Spleen (tissue), 11 donors: ENCODE measurements at regions not wholly inside any gene's neighbourhood (a gene's known extent, or its start where the extent isn't known, plus 50 kb on each side); places are given as distances from the start of the nearest gene placed in this dataset.

Source experiments
- DNase-seq: peaks from one replicate; pipeline ENCODE4 v3.0.0-alpha.2; 2020
- H3K27ac ChIP-seq, 8 donors: fragments of 200-600 bp; sonication (generic) in 7 of 8; 1 replicate in 4 of 8; 2 replicates in 4 of 8; pipeline versions ENCODE4 v1.5.0 to v1.8.0; 2016 to 2021; ENCODE audit warnings: inconsistent platforms in 4 of 8, mild to moderate bottlenecking in 4 of 8, moderate library complexity in 1 of 8
- H3K27me3 ChIP-seq, 7 donors: fragments of 200-600 bp; sonication (generic) in 6 of 7; replicated peaks in 1 of 7; 1 replicate in 4 of 7; 2 replicates in 3 of 7; pipeline versions ENCODE4 v1.5.0 to v1.8.0; 2016 to 2021; ENCODE audit warnings: inconsistent platforms in 3 of 7, mild to moderate bottlenecking in 1 of 7
- H3K36me3 ChIP-seq, 6 donors: fragments of 200-600 bp; sonication (generic) in 5 of 6; 1 replicate in 4 of 6; 2 replicates in 2 of 6; pipeline versions ENCODE4 v1.5.0 to v1.8.0; 2016 to 2021; ENCODE audit warnings: inconsistent platforms in 2 of 6
- H3K4me1 ChIP-seq, 6 donors: fragments of 200-600 bp; sonication (generic) in 5 of 6; 1 replicate in 3 of 6; 2 replicates in 3 of 6; pipeline versions ENCODE4 v1.5.0 to v1.8.0; 2016 to 2021; ENCODE audit warnings: inconsistent platforms in 3 of 6
- H3K4me3 ChIP-seq, 8 donors: fragments of 200-600 bp; sonication (generic) in 7 of 8; 1 replicate in 4 of 8; 2 replicates in 4 of 8; pipeline versions ENCODE4 v1.5.0 to v1.8.0; 2016 to 2021; ENCODE audit warnings: inconsistent platforms in 4 of 8, mild to moderate bottlenecking in 4 of 8, moderate library complexity in 2 of 8
- H3K9me3 ChIP-seq, 8 donors: fragments of 200-600 bp; sonication (generic) in 7 of 8; 1 replicate in 4 of 8; 2 replicates in 4 of 8; pipeline versions ENCODE4 v1.5.0 to v1.8.0; 2016 to 2021; ENCODE audit warnings: inconsistent platforms in 4 of 8
- CTCF ChIP-seq, 11 experiments: fragments of 200-600 bp in 7 of 11; fragments of 450-650 bp in 4 of 11; sonication (generic) in 4 of 11; IDR thresholded peaks in 8 of 11; conservative IDR thresholded peaks in 3 of 11; 1 replicate in 7 of 11; 2 replicates in 4 of 11; pipeline versions ENCODE4 v1.4.0 to v1.8.0; 2016 to 2021; ENCODE audit warnings: antibody characterized with exemption in 11 of 11, inconsistent platforms in 4 of 11, mild to moderate bottlenecking in 1 of 11
- POLR2A ChIP-seq, 3 donors: fragments of 450-650 bp; IDR thresholded peaks; one replicate each; pipeline ENCODE4 v1.5.1; 2017; ENCODE audit warnings: antibody characterized with exemption in 3 of 3, mild to moderate bottlenecking in 1 of 3
- POLR2AphosphoS5 ChIP-seq, 3 donors: sonication (generic); formaldehyde crosslinking; IDR thresholded peaks; one replicate each; pipeline ENCODE4 v1.5.1; 2017; ENCODE audit warnings: antibody characterized with exemption in 3 of 3
- WGBS, 5 donors: extraction: QIAGEN DNeasy Blood & Tissue Kit in 3 of 5; methylation state at CpG; one replicate each; pipeline versions ENCODE4 v1.1.5 to v1.1.7; 2013 to 2018; 5-methylcytosine and 5-hydroxymethylcytosine counted together
- intact Hi-C: fragments of 100-400 bp; cut with DNase I; formaldehyde crosslinking; loops from one replicate; pipeline ENCODE4 v1.15.0; 2023; ENCODE audit warnings: low total_unique reads
- donor health status: healthy with polysubstance abuse.
- donor health status: DM: no; HTN: no; CAD: no; lungs with moderate emphysema.
- donor health status: DM: no; HTN: no; CAD: no.
- donor health status: Bipolar disorder and iron deficiency.
- donor health status: healthy.
- donor health status: DM: no; HTN: no; CAD: no.
- donor health status: DM: yes; HTN: yes; CAD: no.

DNA sequence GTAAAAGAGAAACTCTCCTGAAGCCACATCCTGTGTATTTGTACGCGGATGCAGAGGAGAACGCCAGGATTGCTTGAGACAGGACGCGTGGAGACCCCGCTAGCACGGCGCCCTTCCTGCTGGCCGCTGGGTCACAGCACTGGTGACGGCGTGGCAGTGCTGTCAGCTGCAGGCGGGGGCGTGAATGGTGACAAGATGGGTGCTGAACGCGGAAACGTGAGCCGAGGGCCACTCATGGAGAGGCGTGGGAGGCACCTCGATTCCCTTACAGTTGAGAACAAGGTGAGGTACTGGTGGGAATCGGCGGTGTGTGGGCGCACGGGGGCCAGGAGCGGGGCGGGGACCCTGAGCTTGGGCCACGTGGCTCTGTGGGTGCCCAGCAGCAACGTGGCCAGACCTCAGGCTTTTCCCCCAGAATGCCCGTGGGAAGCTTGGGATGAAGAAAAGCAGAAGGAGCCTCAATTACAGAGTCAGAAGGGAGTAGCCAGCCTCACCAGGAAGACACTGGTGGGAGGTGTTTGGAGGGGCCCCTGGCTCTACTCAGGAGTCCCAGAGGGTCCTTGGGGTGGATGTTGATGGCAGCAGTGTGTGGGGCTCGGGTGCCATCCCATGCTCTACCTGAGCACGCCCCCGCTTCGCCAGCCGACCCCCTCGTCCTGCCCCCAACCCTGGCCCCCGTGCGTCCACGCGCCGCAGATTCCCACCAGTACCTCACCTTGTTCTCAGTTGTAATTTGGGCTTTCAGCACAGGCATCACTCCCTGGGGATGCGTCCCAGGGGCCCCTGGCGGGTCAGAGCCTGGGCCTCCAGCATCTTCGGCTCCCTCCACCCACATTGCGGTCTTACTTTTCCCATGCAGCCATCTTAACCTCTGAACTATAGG lies 208.4 kb upstream of the TCERG1L start:
- intact Hi-C loops, result no loop called here
- no peaks in the 10 kb centered on the region for H3K36me3 ChIP-seq
- no peak overlapping the region for H3K4me3 ChIP-seq
- H3K9me3 ChIP-seq, result peaks cover 0 to 11% (median 4%) of the 10 kb centered on the region in 8 donors
- no peak for TF ChIP-seq POLR2A (IDR thresholded peaks at IDR 0.05)
- TF ChIP-seq CTCF (IDR thresholded peaks at IDR 0.05 in 8 of 11, conservative IDR thresholded peaks at IDR 0.05 in 3 of 11), result no peak
- TF ChIP-seq POLR2AphosphoS5 (IDR thresholded peaks at IDR 0.05), result no peak
- WGBS, 5 donors, result 82 to 86% (median 85%) methylated on average over 42 to 43 of the region's 43 CpGs
- peaks cover 0 to 39% (median 0%) of the 10 kb centered on the region in 7 donors for H3K27me3 ChIP-seq
- H3K4me1 ChIP-seq, result no peaks in the 10 kb centered on the region
- DNase-seq, result no peak
- no peak overlapping the region for H3K27ac ChIP-seq

DNA sequence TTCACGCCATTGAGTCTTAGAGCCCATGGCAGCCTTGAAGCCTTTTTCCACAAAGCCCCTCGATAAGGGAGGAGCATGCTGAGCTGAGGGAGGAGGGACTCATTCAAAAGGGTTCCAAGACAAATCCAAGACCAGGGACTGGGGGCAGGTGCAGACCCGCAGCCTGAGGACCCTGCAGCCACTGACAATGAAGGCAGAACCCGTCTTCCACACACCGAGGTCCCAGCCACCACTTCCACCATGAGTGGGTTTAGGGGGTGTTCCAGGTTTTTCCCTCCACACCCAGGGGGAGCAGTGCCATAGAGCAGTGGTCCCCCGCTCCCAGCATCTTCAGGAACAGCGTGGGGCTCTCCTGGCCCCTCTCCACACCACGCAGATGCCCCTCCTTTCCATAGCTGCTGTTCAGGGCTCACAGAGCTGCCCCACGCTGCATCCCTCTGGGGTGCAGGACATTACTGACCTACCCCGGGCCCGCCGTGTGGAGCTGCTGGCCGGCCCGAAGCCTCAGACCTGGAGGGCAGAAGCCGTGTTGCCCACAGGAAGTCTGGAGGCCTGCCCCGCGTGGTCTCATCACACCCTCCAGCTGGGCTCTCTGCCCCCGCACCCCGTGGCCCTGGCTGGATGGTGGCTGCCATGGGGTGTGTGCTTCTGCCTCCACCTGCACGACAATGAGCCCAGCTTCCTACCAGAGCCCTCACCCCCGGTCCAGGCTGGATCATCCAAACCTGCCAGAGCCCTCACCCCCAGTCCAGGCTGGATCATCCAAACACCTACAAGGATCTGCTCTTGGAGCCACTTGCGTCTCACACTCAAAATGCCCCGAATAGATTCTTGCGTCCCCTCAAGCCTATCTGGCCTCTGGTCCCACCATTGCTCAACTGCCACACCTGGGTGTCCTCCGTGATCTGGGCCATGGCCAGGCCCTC lies 220.0 kb upstream of the TCERG1L start:
- no peaks in the 10 kb centered on the region for H3K27me3 ChIP-seq
- intact Hi-C loops, result no loop called here
- H3K4me1 ChIP-seq, result no peaks in the 10 kb centered on the region
- H3K27ac ChIP-seq, result no peak overlapping the region
- H3K36me3 ChIP-seq, result no peaks in the 10 kb centered on the region
- DNase-seq, result no peak
- no peak for TF ChIP-seq CTCF (IDR thresholded peaks at IDR 0.05 in 8 of 11, conservative IDR thresholded peaks at IDR 0.05 in 3 of 11)
- TF ChIP-seq POLR2AphosphoS5 (IDR thresholded peaks at IDR 0.05), result no peak
- no peak for TF ChIP-seq POLR2A (IDR thresholded peaks at IDR 0.05)
- 76 to 87% (median 83%) methylated on average over 24 to 25 of the region's 25 CpGs for WGBS, 5 donors
- H3K4me3 ChIP-seq, result no peak overlapping the region
- H3K9me3 ChIP-seq, result no peaks in the 10 kb centered on the region

DNA sequence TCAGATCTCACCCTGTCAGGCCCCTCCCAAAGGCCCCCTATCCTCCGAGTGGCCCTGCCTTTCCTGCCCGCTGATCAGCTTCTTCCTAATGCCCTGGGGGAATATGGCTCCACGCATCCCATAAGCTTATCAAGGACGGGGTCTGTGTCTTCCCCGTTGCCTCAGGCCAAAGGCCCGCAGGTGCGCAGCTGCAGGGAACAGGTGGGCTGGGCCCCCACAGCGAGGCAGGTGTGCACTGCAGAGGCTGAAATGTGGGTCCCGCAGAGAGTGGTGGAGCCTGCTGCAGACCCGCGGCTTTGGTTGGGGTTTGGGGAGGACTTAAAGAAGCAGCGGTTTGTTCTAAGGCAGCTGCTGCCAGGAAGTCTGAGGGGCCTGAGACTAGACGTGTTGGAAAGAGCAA lies 220.8 kb upstream of the TCERG1L start:
- TF ChIP-seq POLR2AphosphoS5 (IDR thresholded peaks at IDR 0.05), result no peak
- TF ChIP-seq POLR2A (IDR thresholded peaks at IDR 0.05), result no peak
- TF ChIP-seq CTCF (IDR thresholded peaks at IDR 0.05 in 8 of 11, conservative IDR thresholded peaks at IDR 0.05 in 3 of 11), result no peak
- intact Hi-C loops, result no loop called here
- 81 to 89% (median 85%) methylated on average over 13 of the region's 13 CpGs for WGBS, 5 donors
- H3K4me1 ChIP-seq, result no peaks in the 10 kb centered on the region
- H3K4me3 ChIP-seq, result no peak overlapping the region
- no peaks in the 10 kb centered on the region for H3K36me3 ChIP-seq
- no peak for DNase-seq
- no peaks in the 10 kb centered on the region for H3K9me3 ChIP-seq
- H3K27ac ChIP-seq, result no peak overlapping the region
- no peaks in the 10 kb centered on the region for H3K27me3 ChIP-seq
